Lung (tissue), 11 donors: ENCODE measurements at regions not wholly inside any gene's neighbourhood (a gene's known extent, or its start where the extent isn't known, plus 50 kb on each side); places are given as distances from the start of the nearest gene placed in this dataset.

Experiments
- ATAC-seq: fragments of 200-7000 bp; cut with Tn5 transposase; one replicate; pipeline ENCODE4 v1.9.1; 2020; ENCODE audit warnings: moderate number of reproducible peaks; ENCODE audit not compliant: insufficient read depth, low FRiP score
- DNase-seq, 3 donors: peaks; one replicate each; pipeline ENCODE4 v3.0.0-alpha.2; 2013 to 2017
- H3K27ac ChIP-seq, 2 donors: one replicate each; pipeline ENCODE4 v1.5.1; 2013; ENCODE audit warnings: mild to moderate bottlenecking in 2 of 2, moderate library complexity in 2 of 2, control low read depth in 1 of 2, inconsistent platforms in 1 of 2, low read depth in 1 of 2, low read length in 1 of 2
- H3K27me3 ChIP-seq, 3 donors: one replicate each; pipeline ENCODE4 v1.5.1; 2013; ENCODE audit warnings: low read length in 2 of 3; ENCODE audit not compliant: control insufficient read depth in 3 of 3, insufficient read depth in 3 of 3
- H3K36me3 ChIP-seq, 4 donors: one replicate each; pipeline ENCODE4 v1.5.1; 2013; ENCODE audit warnings: low read length in 4 of 4, mild to moderate bottlenecking in 1 of 4, moderate library complexity in 1 of 4; ENCODE audit not compliant: control insufficient read depth in 4 of 4, insufficient read depth in 4 of 4
- H3K4me1 ChIP-seq, 5 donors: one replicate each; pipeline ENCODE4 v1.5.1; 2013; ENCODE audit warnings: low read length in 5 of 5, mild to moderate bottlenecking in 2 of 5, moderate library complexity in 1 of 5; ENCODE audit not compliant: control insufficient read depth in 5 of 5, insufficient read depth in 5 of 5
- H3K4me3 ChIP-seq: one replicate; pipeline ENCODE4 v1.5.1; 2013; ENCODE audit warnings: mild to moderate bottlenecking, control low read depth, moderate library complexity
- H3K9ac ChIP-seq, 2 donors: one replicate each; pipeline ENCODE4 v1.5.1; 2013; ENCODE audit warnings: low read length in 2 of 2, control low read depth in 1 of 2; ENCODE audit not compliant: insufficient read depth in 1 of 2
- H3K9me3 ChIP-seq, 4 donors: one replicate each; pipeline ENCODE4 v1.5.1; 2013; ENCODE audit warnings: low read length in 3 of 4, mild to moderate bottlenecking in 1 of 4, moderate library complexity in 1 of 4; ENCODE audit not compliant: control insufficient read depth in 4 of 4, insufficient read depth in 3 of 4
- CTCF ChIP-seq: IDR thresholded peaks from 2 replicates; pipeline ENCODE4 v1.5.1; 2012; ENCODE audit warnings: mild to moderate bottlenecking; ENCODE audit errors: control extremely low read depth, extremely low read depth
- WGBS, 2 donors: extraction: QIAGEN DNeasy Blood & Tissue Kit; methylation state at CpG; one replicate each; pipeline ENCODE4 v1.1.7; 2013; 5-methylcytosine and 5-hydroxymethylcytosine counted together
- donor health status: control.
- donor health status: control.
- donor health status: Bipolar disorder and iron deficiency.
- donor health status: healthy.
- donor health status: DM: yes; HTN: yes; CAD: no.

- ATAC-seq (no peak), DNase-seq (peak; percentile 80 to 88 (median 82))
Measured at GRCh38 chr3:29099296-29099695, 181.6 kb upstream of the RBMS3 start.

GRCh38 chr3:29099775-29100174 is 181.1 kb upstream of the RBMS3 start:
- H3K27me3 ChIP-seq, result no peaks in the 10 kb centered on the region
- H3K9ac ChIP-seq, result no peak overlapping the region
- 92 to 100% methylated on average over 1 of the region's 1 CpG for WGBS, 2 donors
- TF ChIP-seq CTCF, result no peak
- no peak overlapping the region for H3K4me3 ChIP-seq
- no peaks in the 10 kb centered on the region for H3K36me3 ChIP-seq
- H3K27ac ChIP-seq, result no peak overlapping the region
- ATAC-seq (no peak), DNase-seq (peak in 1 of 3 donors; percentile 12)
- peaks cover 0 to 8% (median 6%) of the 10 kb centered on the region in 5 donors for H3K4me1 ChIP-seq
- H3K9me3 ChIP-seq, result peaks cover 0 to 6% (median 0%) of the 10 kb centered on the region in 4 donors

More at GRCh38 chr3:29099296-29099695, 181.6 kb upstream of the RBMS3 start:
- WGBS, 2 donors, result 64 to 82% methylated on average over 3 of the region's 3 CpGs
- no peak overlapping the region for H3K27ac ChIP-seq
- no peak overlapping the region for H3K9ac ChIP-seq
- H3K36me3 ChIP-seq, result no peaks in the 10 kb centered on the region
- peaks cover 0 to 8% (median 6%) of the 10 kb centered on the region in 5 donors for H3K4me1 ChIP-seq
- H3K4me3 ChIP-seq, result no peak overlapping the region
- no peak for TF ChIP-seq CTCF
- H3K27me3 ChIP-seq, result no peaks in the 10 kb centered on the region
- H3K9me3 ChIP-seq, result peaks cover 0 to 6% (median 0%) of the 10 kb centered on the region in 4 donors

GRCh38 chr3:29100292-29100691 is 180.6 kb upstream of the RBMS3 start:
- Histone ChIP-seq H3K4me1 (peaks cover 0 to 8% (median 6%) of the 10 kb centered on the region in 5 donors), H3K27ac (no peak overlapping the region), H3K4me3 (no peak overlapping the region), H3K9ac (no peak overlapping the region), H3K36me3 (no peaks in the 10 kb centered on the region), H3K9me3 (peaks cover 0 to 6% (median 0%) of the 10 kb centered on the region in 4 donors), H3K27me3 (no peaks in the 10 kb centered on the region)
- 91 to 94% methylated on average over 3 of the region's 3 CpGs for WGBS, 2 donors
- no peak for DNase-seq
- TF ChIP-seq CTCF, result no peak
- no peak for ATAC-seq

- WGBS, 2 donors, result 32 to 47% methylated on average over 2 of the region's 2 CpGs
- Histone ChIP-seq H3K36me3 (no peaks in the 10 kb centered on the region), H3K9ac (no peak overlapping the region), H3K27me3 (no peaks in the 10 kb centered on the region), H3K4me1 (no peaks in the 10 kb centered on the region), H3K27ac (no peak overlapping the region), H3K9me3 (no peaks in the 10 kb centered on the region), H3K4me3 (no peak overlapping the region)
- ATAC-seq, result no peak
- TF ChIP-seq CTCF, result no peak
- peak in 1 of 3 donors; percentile 20 for DNase-seq
Measured at GRCh38 chr3:29128001-29128400, 152.9 kb upstream of the RBMS3 start.
